C4-2B (cell line): ENCODE measurements at regions not wholly inside any gene's neighbourhood (a gene's known extent, or its start where the extent isn't known, plus 50 kb on each side); places are given as distances from the start of the nearest gene placed in this dataset.

Experiments
- ZFX ChIP-seq: fragments of 450-650 bp; IDR thresholded peaks from 2 replicates; pipeline ENCODE4 v1.6.1; 2017
- TF ChIP-seq, protein P1 (sequence below): fragments of 450-650 bp; conservative IDR thresholded peaks from 2 replicates; pipeline ENCODE4 v1.5.1; 2017; ENCODE audit warnings: mild to moderate bottlenecking

DNA sequence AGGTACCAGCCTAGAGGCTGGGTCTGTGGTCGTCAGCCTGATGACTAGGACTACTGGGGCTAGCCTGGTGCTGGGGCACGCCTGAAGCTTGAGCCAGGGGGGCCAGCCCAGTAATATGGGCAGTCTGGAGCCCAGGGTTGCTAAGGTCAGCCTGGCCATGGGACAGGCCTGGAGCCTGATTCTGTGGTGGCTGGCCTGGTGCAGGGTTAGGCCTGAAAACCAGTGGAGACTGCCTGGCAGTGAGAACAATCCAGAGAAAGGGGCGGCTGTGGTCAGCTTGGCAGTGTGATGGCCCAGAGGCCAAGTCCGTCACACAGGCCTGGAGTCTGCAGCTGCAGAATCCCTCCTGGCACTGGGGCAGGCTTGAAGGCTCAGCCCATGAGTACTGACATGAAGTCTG, 445.8 kb downstream of the SATB2 start:
- TF ChIP-seq, protein P1, sequence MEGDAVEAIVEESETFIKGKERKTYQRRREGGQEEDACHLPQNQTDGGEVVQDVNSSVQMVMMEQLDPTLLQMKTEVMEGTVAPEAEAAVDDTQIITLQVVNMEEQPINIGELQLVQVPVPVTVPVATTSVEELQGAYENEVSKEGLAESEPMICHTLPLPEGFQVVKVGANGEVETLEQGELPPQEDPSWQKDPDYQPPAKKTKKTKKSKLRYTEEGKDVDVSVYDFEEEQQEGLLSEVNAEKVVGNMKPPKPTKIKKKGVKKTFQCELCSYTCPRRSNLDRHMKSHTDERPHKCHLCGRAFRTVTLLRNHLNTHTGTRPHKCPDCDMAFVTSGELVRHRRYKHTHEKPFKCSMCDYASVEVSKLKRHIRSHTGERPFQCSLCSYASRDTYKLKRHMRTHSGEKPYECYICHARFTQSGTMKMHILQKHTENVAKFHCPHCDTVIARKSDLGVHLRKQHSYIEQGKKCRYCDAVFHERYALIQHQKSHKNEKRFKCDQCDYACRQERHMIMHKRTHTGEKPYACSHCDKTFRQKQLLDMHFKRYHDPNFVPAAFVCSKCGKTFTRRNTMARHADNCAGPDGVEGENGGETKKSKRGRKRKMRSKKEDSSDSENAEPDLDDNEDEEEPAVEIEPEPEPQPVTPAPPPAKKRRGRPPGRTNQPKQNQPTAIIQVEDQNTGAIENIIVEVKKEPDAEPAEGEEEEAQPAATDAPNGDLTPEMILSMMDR: no peak
- no peak for TF ChIP-seq ZFX
